Heart left ventricle (tissue), 16 donors: ENCODE measurements at regions not wholly inside any gene's neighbourhood (a gene's known extent, or its start where the extent isn't known, plus 50 kb on each side); places are given as distances from the start of the nearest gene placed in this dataset.

ENCODE experiments used
- ATAC-seq, 4 donors: fragments of 200-7000 bp; cut with Tn5 transposase; one replicate each; pipeline ENCODE4 v1.9.1; 2020 to 2022; ENCODE audit warnings: moderate library complexity in 4 of 4, mild to moderate bottlenecking in 3 of 4, moderate number of reproducible peaks in 1 of 4
- DNase-seq, 5 donors: peaks; one replicate each; pipeline ENCODE4 v3.0.0-alpha.2; 2020
- H3K27ac ChIP-seq, 12 donors: fragments of 200-600 bp; sonication (generic) in 4 of 12; one replicate each; pipeline versions ENCODE4 v1.5.0 to v1.8.0; 2016 to 2022; ENCODE audit warnings: mild to moderate bottlenecking in 2 of 12
- H3K27me3 ChIP-seq, 9 donors: fragments of 200-600 bp; sonication (generic) in 2 of 9; one replicate each; pipeline versions ENCODE4 v1.5.1 to v1.8.0; 2016 to 2022; ENCODE audit warnings: mild to moderate bottlenecking in 3 of 9
- H3K36me3 ChIP-seq, 9 donors: fragments of 200-600 bp; sonication (generic) in 2 of 9; one replicate each; pipeline versions ENCODE4 v1.5.0 to v1.8.0; 2018 to 2022; ENCODE audit warnings: mild to moderate bottlenecking in 2 of 9
- H3K4me1 ChIP-seq, 12 donors: fragments of 200-600 bp; sonication (generic) in 4 of 12; one replicate each; pipeline versions ENCODE4 v1.5.0 to v1.8.0; 2016 to 2022; ENCODE audit warnings: mild to moderate bottlenecking in 3 of 12
- H3K4me3 ChIP-seq, 12 donors: fragments of 200-600 bp; sonication (generic) in 4 of 12; one replicate each; pipeline versions ENCODE4 v1.5.0 to v1.8.0; 2017 to 2022; ENCODE audit warnings: mild to moderate bottlenecking in 9 of 12, moderate library complexity in 4 of 12
- H3K9me3 ChIP-seq, 12 donors: fragments of 200-600 bp; sonication (generic) in 4 of 12; one replicate each; pipeline versions ENCODE4 v1.5.0 to v1.8.0; 2016 to 2022; ENCODE audit warnings: mild to moderate bottlenecking in 1 of 12
- CTCF ChIP-seq, 12 donors: fragments of 200-600 bp; sonication (generic) in 4 of 12; IDR thresholded peaks; one replicate each; pipeline versions ENCODE4 v1.5.0 to v1.8.0; 2018 to 2022; ENCODE audit warnings: antibody characterized with exemption in 12 of 12, mild to moderate bottlenecking in 5 of 12
- POLR2A ChIP-seq, 2 donors: fragments of 450-650 bp; IDR thresholded peaks; one replicate each; pipeline ENCODE4 v1.6.1; 2017; ENCODE audit warnings: antibody characterized with exemption in 2 of 2, mild to moderate bottlenecking in 2 of 2, moderate library complexity in 2 of 2
- WGBS, 4 donors: extraction: QIAGEN DNeasy Blood & Tissue Kit in 2 of 4; methylation state at CpG; one replicate each; pipeline versions ENCODE4 v1.1.5 to v1.1.7; 2013 to 2018; 5-methylcytosine and 5-hydroxymethylcytosine counted together
- intact Hi-C, 10 donors: fragments of 100-400 bp; cut with DNase I; formaldehyde crosslinking; loops; one replicate each; pipeline versions ENCODE4 v1.11.1 to v1.14.2; 2022
- donor health status: ischemic (EF 13 %, LVEDD 7.1; RV severe dilation, severe dysfunction).
- donor health status: healthy with polysubstance abuse.
- donor health status: DM: no; HTN: yes; CAD: no.
- donor health status: DM: no; HTN: no; CAD: no.
- donor health status: ischemic (EF 25% LVEDD 6.9; RV normal size, moderate dysfunction).
- donor health status: ischemic (EF 25% LVEDD 5.7; RV mildly dilated, moderate dysfunction).
- donor health status: healthy.
- donor health status: DM: yes; HTN: yes; CAD: no.
- donor health status: ischemic (EF 35%, LVEDD 5.7; RV mildly dilated, moderate dysfunction).
- donor health status: nonischemic (EF 11% LVEDD 7.7; RV severe dilation, severe dysfunction).
- donor health status: DM: yes; HTN: yes; CAD: no.
- donor health status: PGD.
- donor health status: ischemic (EF 29% LVEDD 5.4; RV normal size, mild dysfunction).
- donor health status: nonischemic (EF 23%, LVEDD 6.1; RV moderate dilation, normal function).

DNA sequence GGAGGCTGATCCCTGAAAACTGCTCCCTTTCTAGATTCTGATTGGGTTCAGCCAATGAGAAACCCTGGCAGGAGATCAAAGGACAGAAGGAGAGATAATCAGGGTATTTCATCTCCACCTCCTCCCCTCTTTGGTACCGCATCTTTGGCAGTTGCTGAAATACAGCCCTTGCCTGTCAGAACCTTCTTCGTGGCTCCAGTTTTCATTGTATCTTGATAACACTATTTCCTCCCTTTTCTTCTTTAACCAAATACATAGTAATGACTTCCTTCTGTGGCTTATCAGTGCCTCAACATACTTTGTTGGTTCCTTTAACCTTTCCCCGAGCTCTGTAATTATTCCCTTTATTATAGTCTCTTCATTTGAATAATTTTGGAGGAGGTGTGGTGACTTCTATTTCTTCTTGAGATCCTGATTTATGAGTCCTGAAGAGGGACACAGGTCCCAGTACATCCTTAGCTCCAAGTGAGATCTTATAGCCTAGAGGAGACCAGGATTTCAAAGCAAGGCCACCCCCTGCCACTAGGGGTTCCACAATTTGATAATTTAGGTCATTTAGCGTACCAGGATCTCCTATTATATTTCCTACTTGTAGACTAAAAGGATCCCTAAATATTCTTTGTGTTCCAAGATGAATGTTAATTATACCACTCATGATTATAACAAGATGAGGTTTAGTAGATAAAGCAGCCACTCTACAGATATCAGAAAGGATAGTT is 98.0 kb downstream of the EDNRB start:
- H3K4me3 ChIP-seq, result no peak overlapping the region
- no peaks in the 10 kb centered on the region for H3K36me3 ChIP-seq
- no peaks in the 10 kb centered on the region for H3K9me3 ChIP-seq
- TF ChIP-seq CTCF (IDR thresholded peaks at IDR 0.05), result peak in 3 of 12 donors; percentile 8 to 23 (median 18)
- TF ChIP-seq POLR2A (IDR thresholded peaks at IDR 0.05), result no peak
- H3K27me3 ChIP-seq, result no peaks in the 10 kb centered on the region
- DNase-seq (no peak), ATAC-seq (no peak)
- no peaks in the 10 kb centered on the region for H3K4me1 ChIP-seq
- intact Hi-C loops, result no loop called here
- no peak overlapping the region for H3K27ac ChIP-seq
- WGBS, 4 donors, result 53 to 60% (median 55%) methylated on average over 4 of the region's 4 CpGs

GRCh38 chr13:77817521-77817920 is 101.1 kb downstream of the EDNRB start:
- no peak overlapping the region for H3K27ac ChIP-seq
- no peaks in the 10 kb centered on the region for H3K36me3 ChIP-seq
- DNase-seq (no peak), ATAC-seq (no peak)
- no peak overlapping the region for H3K4me3 ChIP-seq
- no peaks in the 10 kb centered on the region for H3K27me3 ChIP-seq
- intact Hi-C loops, result no loop called here
- H3K9me3 ChIP-seq, result no peaks in the 10 kb centered on the region
- 69 to 86% (median 81%) methylated on average over 2 of the region's 2 CpGs for WGBS, 4 donors
- H3K4me1 ChIP-seq, result no peaks in the 10 kb centered on the region
- TF ChIP-seq POLR2A (IDR thresholded peaks at IDR 0.05) (no peak), CTCF (IDR thresholded peaks at IDR 0.05) (no peak)

DNA sequence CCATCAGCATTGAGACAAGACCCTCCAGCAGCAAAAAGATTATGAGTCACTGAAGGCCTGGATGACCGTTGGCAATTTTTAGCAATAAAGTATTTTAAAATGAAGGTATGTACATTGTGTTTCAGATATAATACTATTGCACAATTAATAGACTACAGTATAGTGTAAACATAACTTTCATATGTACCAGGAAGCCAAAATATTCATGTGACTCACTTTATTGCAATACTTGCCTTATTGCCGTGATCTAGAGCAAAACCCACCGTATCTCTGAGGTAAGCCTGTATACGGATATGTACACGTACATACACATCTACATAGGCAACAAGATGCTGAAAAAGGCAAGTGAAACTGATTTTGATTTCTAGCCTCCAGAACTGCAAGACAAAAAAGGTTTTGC is 103.3 kb downstream of the EDNRB start:
- intact Hi-C loops, result no loop called here
- WGBS, 4 donors, result 93 to 95% (median 95%) methylated on average over 5 of the region's 5 CpGs
- ATAC-seq, result no peak
- Histone ChIP-seq H3K9me3 (no peaks in the 10 kb centered on the region), H3K27ac (no peak overlapping the region), H3K27me3 (no peaks in the 10 kb centered on the region), H3K4me1 (peaks cover 0 to 6% (median 0%) of the 10 kb centered on the region in 12 donors), H3K36me3 (no peaks in the 10 kb centered on the region), H3K4me3 (no peak overlapping the region)
- TF ChIP-seq CTCF (IDR thresholded peaks at IDR 0.05) (no peak), POLR2A (IDR thresholded peaks at IDR 0.05) (no peak)
- no peak for DNase-seq
